AG09319 (cell line): ENCODE measurements at regions not wholly inside any gene's neighbourhood (a gene's known extent, or its start where the extent isn't known, plus 50 kb on each side); places are given as distances from the start of the nearest gene placed in this dataset.

Experiments used
- DNase-seq: peaks from one replicate; pipeline ENCODE4 v3.0.0-alpha.2; 2010; ENCODE audit warnings: low read depth; ENCODE audit errors: extremely low read depth
- TF ChIP-seq, protein P1 (sequence below): IDR thresholded peaks from 2 replicates; pipeline ENCODE4 v1.5.1; 2011; ENCODE audit warnings: low read depth, mild to moderate bottlenecking, inconsistent platforms, low read length, moderate library complexity

GRCh38 chr5:13188371-13188770 lies 756.1 kb downstream of the DNAH5 start:
- DNase-seq = no peak
- TF ChIP-seq, protein P1, sequence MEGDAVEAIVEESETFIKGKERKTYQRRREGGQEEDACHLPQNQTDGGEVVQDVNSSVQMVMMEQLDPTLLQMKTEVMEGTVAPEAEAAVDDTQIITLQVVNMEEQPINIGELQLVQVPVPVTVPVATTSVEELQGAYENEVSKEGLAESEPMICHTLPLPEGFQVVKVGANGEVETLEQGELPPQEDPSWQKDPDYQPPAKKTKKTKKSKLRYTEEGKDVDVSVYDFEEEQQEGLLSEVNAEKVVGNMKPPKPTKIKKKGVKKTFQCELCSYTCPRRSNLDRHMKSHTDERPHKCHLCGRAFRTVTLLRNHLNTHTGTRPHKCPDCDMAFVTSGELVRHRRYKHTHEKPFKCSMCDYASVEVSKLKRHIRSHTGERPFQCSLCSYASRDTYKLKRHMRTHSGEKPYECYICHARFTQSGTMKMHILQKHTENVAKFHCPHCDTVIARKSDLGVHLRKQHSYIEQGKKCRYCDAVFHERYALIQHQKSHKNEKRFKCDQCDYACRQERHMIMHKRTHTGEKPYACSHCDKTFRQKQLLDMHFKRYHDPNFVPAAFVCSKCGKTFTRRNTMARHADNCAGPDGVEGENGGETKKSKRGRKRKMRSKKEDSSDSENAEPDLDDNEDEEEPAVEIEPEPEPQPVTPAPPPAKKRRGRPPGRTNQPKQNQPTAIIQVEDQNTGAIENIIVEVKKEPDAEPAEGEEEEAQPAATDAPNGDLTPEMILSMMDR = no peak

DNA sequence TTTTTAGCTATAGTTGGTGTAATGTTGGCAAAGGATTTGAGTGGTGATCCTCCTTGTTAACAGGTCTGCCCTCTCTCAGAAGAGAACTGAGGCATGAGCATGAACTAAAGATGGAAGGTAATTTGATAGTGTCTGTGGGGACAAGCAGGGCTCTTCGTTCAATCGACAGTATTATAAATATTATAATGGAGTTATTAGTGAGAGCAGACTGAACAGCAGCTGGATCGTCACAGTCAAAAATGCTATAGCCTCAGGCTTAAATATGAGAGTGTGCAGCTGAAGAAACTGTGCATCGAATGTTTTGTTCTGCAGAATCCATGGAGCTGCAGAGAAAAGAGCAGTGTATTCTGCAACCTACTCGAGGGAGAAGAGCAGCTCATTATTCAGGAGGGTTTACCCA lies 757.3 kb downstream of the DNAH5 start:
- no peak for DNase-seq
- TF ChIP-seq, protein P1 = no peak

DNA sequence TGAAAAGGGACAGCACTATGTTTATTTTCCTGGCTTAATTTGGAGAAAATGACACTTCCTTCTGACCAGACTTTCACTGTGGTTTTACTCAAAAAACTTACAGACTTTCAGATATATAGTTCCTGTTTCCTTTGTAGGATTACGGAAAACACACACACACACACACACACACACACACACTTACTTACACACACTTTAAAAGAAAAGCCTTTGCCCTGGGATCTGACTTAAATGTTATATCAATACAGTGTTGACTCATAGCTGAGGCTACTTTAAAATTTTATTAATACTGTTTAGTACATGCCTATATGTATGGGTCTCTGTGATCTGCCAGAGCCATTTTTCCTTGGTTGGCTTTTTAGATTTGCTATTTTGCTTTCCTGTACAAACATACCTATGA lies 758.3 kb downstream of the DNAH5 start:
- no peak for DNase-seq
- TF ChIP-seq, protein P1 = no peak

GRCh38 chr5:13179407-13180087 lies 764.9 kb downstream of the DNAH5 start:
- no peak for DNase-seq
- TF ChIP-seq, protein P1 = no peak

GRCh38 chr5:13143630-13144029 lies 800.9 kb downstream of the DNAH5 start:
- DNase-seq = no peak
- TF ChIP-seq, protein P1 = no peak

DNA sequence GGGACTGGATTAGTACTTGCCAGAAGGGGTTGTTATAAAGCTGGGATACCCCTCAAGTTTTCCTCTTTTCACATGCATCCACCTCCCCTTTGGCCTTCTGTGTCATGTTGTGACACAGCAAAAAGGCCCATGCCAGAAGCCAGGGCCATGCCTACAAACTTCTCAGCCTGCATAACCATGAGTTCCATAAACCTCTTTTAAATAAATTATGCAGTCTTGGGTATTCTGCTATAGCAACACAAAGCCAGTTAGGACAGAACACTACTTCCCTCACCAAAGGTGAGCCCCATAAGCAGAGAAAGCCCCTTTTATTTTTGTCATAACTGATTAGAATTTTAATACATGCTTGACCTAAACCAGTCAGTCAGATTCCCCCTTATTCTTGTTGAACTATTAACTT lies 801.3 kb downstream of the DNAH5 start:
- TF ChIP-seq, protein P1 = no peak
- DNase-seq = no peak

DNA sequence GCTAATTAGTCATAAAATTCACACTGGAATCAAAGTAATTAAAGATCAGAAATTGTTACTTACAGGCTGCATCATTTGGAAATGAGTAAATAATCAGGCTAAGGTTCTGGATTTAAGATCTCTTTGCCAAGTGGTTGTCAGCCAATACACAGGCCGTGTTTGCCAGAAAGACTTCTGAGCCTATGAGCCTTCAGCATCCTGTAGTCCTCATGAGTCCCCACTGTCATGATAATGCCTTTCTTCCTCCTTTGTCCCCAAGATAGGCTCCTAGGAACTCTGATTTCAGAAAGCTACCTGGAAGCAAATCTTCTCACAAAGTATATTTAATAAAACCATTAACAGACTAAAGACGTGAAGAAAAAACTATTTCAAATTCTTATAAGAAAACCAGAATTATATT lies 810.5 kb downstream of the DNAH5 start:
- TF ChIP-seq, protein P1 = no peak
- no peak for DNase-seq
